IMR-90 (cell line): ENCODE measurements at regions not wholly inside any gene's neighbourhood (a gene's known extent, or its start where the extent isn't known, plus 50 kb on each side); places are given as distances from the start of the nearest gene placed in this dataset.

Source experiments
- ATAC-seq: fragments of 200-7000 bp; cut with Tn5 transposase; 2 replicates; pipeline ENCODE4 v1.9.1; 2020; ENCODE audit warnings: low read depth, mild to moderate bottlenecking, moderate library complexity
- BruUV-seq: library from RNA; stranded (reverse); fragments of 400-500 nt; replicated peaks from 2 replicates; lab custom pipeline; 2021; lab: Mats Ljungman, UMichigan
- CTCF ChIA-PET: fragments of 300-600 bp; formaldehyde crosslinking; extraction: SDS; loops from one replicate; lab custom pipeline; 2021; ENCODE audit warnings: antibody characterized with exemption; lab: Yijun Ruan, JAX
- POLR2A ChIA-PET: fragments of 300-600 bp; sonication (Branson Sonifier 250); formaldehyde crosslinking; loops from one replicate; lab custom pipeline; 2022; ENCODE audit warnings: antibody characterized with exemption; ENCODE audit not compliant: unreplicated experiment; lab: Charles Lee
- DNase-seq: peaks from one replicate; pipeline ENCODE4 v3.0.0; 2013
- H2AFZ ChIP-seq: replicated peaks from 2 replicates; pipeline ENCODE3; 2013; ENCODE audit warnings: low read length, mild to moderate bottlenecking; ENCODE audit not compliant: poor library complexity
- H2AK5ac ChIP-seq: 2 replicates; pipeline ENCODE4 v1.6.1; 2013; ENCODE audit warnings: low read depth, low read length, inconsistent platforms
- H2AK9ac ChIP-seq: replicated peaks from 2 replicates; pipeline ENCODE3; 2013; ENCODE audit warnings: mild to moderate bottlenecking, low read depth, low read length, moderate library complexity; ENCODE audit not compliant: poor library complexity
- H2BK120ac ChIP-seq: 2 replicates; pipeline ENCODE4 v1.6.1; 2013; ENCODE audit warnings: low read depth, low read length, inconsistent platforms
- H2BK15ac ChIP-seq: 3 replicates; pipeline ENCODE4 v1.6.1; 2013; ENCODE audit warnings: low read depth, low read length, inconsistent platforms
- H2BK20ac ChIP-seq: 2 replicates; pipeline ENCODE4 v1.6.1; 2013; ENCODE audit warnings: low read depth, mild to moderate bottlenecking, inconsistent platforms, low read length, moderate library complexity
- H2BK5ac ChIP-seq: 2 replicates; pipeline ENCODE4 v1.6.1; 2013; ENCODE audit warnings: mild to moderate bottlenecking, low read depth, low read length, inconsistent platforms; ENCODE audit not compliant: poor library complexity, severe bottlenecking
- H3K14ac ChIP-seq: replicated peaks from 2 replicates; pipeline ENCODE4 v1.6.1; 2013; ENCODE audit warnings: low read depth, low read length, inconsistent platforms
- H3K18ac ChIP-seq: 2 replicates; pipeline ENCODE4 v1.6.1; 2013; ENCODE audit warnings: low read depth, low read length, control low read depth
- H3K23ac ChIP-seq: 2 replicates; pipeline ENCODE4 v1.6.1; 2013; ENCODE audit warnings: low read depth, low read length, inconsistent platforms
- H3K27ac ChIP-seq: 2 replicates; pipeline ENCODE4 v1.5.1; 2013; ENCODE audit warnings: mild to moderate bottlenecking, control low read depth, low read length; ENCODE audit not compliant: insufficient read depth
- H3K27me3 ChIP-seq: 2 replicates; pipeline ENCODE4 v1.6.1; 2013; ENCODE audit warnings: low read length; ENCODE audit not compliant: control insufficient read depth, insufficient read depth
- H3K36me3 ChIP-seq: 2 replicates; pipeline ENCODE4 v1.6.1; 2013; ENCODE audit warnings: low read length, mixed read lengths; ENCODE audit not compliant: control insufficient read depth, insufficient read depth
- H3K4ac ChIP-seq: 2 replicates; pipeline ENCODE4 v1.6.1; 2013; ENCODE audit warnings: low read depth, low read length, inconsistent platforms
- H3K4me1 ChIP-seq: 2 replicates; pipeline ENCODE4 v1.6.1; 2013; ENCODE audit warnings: low read length, mixed read lengths; ENCODE audit not compliant: control insufficient read depth, insufficient read depth
- H3K4me2 ChIP-seq: 2 replicates; pipeline ENCODE4 v1.6.1; 2013; ENCODE audit warnings: low read depth, mild to moderate bottlenecking, control low read depth, low read length, moderate library complexity
- H3K4me3 ChIP-seq: 2 replicates; pipeline ENCODE4 v1.5.1; 2013; ENCODE audit warnings: low read depth, mild to moderate bottlenecking, control low read depth, low read length, moderate library complexity; ENCODE audit not compliant: insufficient read depth
- H3K56ac ChIP-seq: 2 replicates; pipeline ENCODE4 v1.6.1; 2013; ENCODE audit warnings: low read length, inconsistent platforms; ENCODE audit not compliant: insufficient read depth; ENCODE audit errors: extremely low read depth
- H3K79me1 ChIP-seq, 2 experiments: 2 replicates each; pipeline ENCODE4 v1.6.1; 2013; ENCODE audit warnings: low read length in 2 of 2, inconsistent platforms in 1 of 2, low read depth in 1 of 2
- H3K9ac ChIP-seq: 2 replicates; pipeline ENCODE4 v1.6.1; 2013; ENCODE audit warnings: low read depth, low read length, control low read depth
- H3K9me1 ChIP-seq: 2 replicates; pipeline ENCODE4 v1.6.1; 2013; ENCODE audit warnings: low read length, inconsistent platforms; ENCODE audit not compliant: insufficient read depth
- H3K9me3 ChIP-seq: 2 replicates; pipeline ENCODE4 v1.6.1; 2013; ENCODE audit warnings: low read length; ENCODE audit not compliant: control insufficient read depth, insufficient read depth
- H4K20me1 ChIP-seq: 2 replicates; pipeline ENCODE4 v1.6.1; 2013; ENCODE audit warnings: low read length, inconsistent platforms; ENCODE audit not compliant: insufficient read depth
- H4K5ac ChIP-seq: 2 replicates; pipeline ENCODE4 v1.6.1; 2013; ENCODE audit warnings: mild to moderate bottlenecking, low read depth, low read length, control low read depth
- H4K8ac ChIP-seq, 2 experiments: 2 replicates each; pipeline ENCODE4 v1.6.1; 2013; ENCODE audit warnings: low read depth in 2 of 2, low read length in 2 of 2, control low read depth in 1 of 2, inconsistent platforms in 1 of 2
- H4K91ac ChIP-seq: 2 replicates; pipeline ENCODE4 v1.6.1; 2013; ENCODE audit warnings: low read depth, low read length, inconsistent platforms; ENCODE audit not compliant: insufficient read depth
- CEBPB ChIP-seq: IDR thresholded peaks from 2 replicates; pipeline ENCODE4 v1.6.1; 2012; ENCODE audit warnings: low read depth, low read length, improper control_type of control experiment
- FOS ChIP-seq: fragments of 150-350 bp; IDR thresholded peaks from 2 replicates; pipeline ENCODE4 v1.6.1; 2016; ENCODE audit warnings: low read depth, low read length
- MAZ ChIP-seq: IDR thresholded peaks from 2 replicates; pipeline ENCODE4 v1.6.1; 2012; ENCODE audit warnings: low read depth, mild to moderate bottlenecking, low read length, improper control_type of control experiment, moderate library complexity, borderline replicate concordance
- NFE2L2 ChIP-seq: fragments of 150-350 bp; IDR thresholded peaks from 2 replicates; pipeline ENCODE4 v1.6.1; 2016; ENCODE audit warnings: low read depth, mild to moderate bottlenecking, low read length
- POLR2A ChIP-seq: IDR thresholded peaks from 2 replicates; pipeline ENCODE4 v1.6.1; 2012; ENCODE audit warnings: mild to moderate bottlenecking, low read depth, low read length
- RFX5 ChIP-seq: IDR thresholded peaks from 2 replicates; pipeline ENCODE4 v1.8.0; 2012; ENCODE audit warnings: low read depth, mild to moderate bottlenecking, low read length, moderate library complexity
- SMC3 ChIP-seq: fragments of 150-350 bp; IDR thresholded peaks from 2 replicates; pipeline ENCODE4 v1.6.1; 2016; ENCODE audit warnings: low read depth, mild to moderate bottlenecking, antibody characterized with exemption, low read length, moderate library complexity
- WGBS, 2 experiments: methylation state at CpG; one replicate each; pipeline versions ENCODE4 v1.1.5 to v1.1.7; 2013; ENCODE audit warnings: missing lambda C conversion rate in 2 of 2; ENCODE audit not compliant: insufficient read length in 1 of 2; ENCODE audit errors: extremely low coverage in 2 of 2; 5-methylcytosine and 5-hydroxymethylcytosine counted together
- dilution Hi-C: fragments of 300-500 bp; cut with HindIII; formaldehyde crosslinking; loops from one replicate; pipeline ENCODE4 v1.14.3; 2018; ENCODE audit warnings: low sequenced_read_pairs; ENCODE audit not compliant: unreplicated experiment
- in situ Hi-C: fragments of 300-500 bp; cut with MboI; formaldehyde crosslinking; loops from 3 replicates; pipeline ENCODE4 v1.14.3; 2019; ENCODE audit warnings: low sequenced_read_pairs, inconsistent platforms, mixed read lengths
- intact Hi-C: fragments of 100-400 bp; cut with micrococcal nuclease; formaldehyde crosslinking; loops from 2 replicates; pipeline ENCODE4 v1.10.0; 2022

- in situ Hi-C loops = no loop called here
- Histone ChIP-seq H3K18ac (no peak overlapping the region), H3K4ac (no peak overlapping the region), H4K91ac (no peak overlapping the region), H2BK5ac (no peak overlapping the region), H4K8ac (no peak overlapping the region), H3K56ac (no peak overlapping the region), H2AK5ac (no peak overlapping the region), H3K4me2 (no peak overlapping the region), H2BK120ac (no peak overlapping the region), H3K23ac (no peak overlapping the region), H3K27me3 (no peaks in the 10 kb centered on the region), H2BK15ac (no peak overlapping the region), H3K14ac (no peak overlapping the region), H3K27ac (no peak overlapping the region), H4K20me1 (no peaks in the 10 kb centered on the region), H3K9ac (no peak overlapping the region), H3K79me1 (no peaks in the 10 kb centered on the region), H3K4me3 (no peak overlapping the region), H2AFZ (no peak overlapping the region), H4K5ac (no peak overlapping the region), H2AK9ac (no peak overlapping the region), H2BK20ac (no peak overlapping the region), H3K4me1 (no peaks in the 10 kb centered on the region), H3K9me3 (peaks cover 26% of the 10 kb centered on the region), H3K9me1 (no peaks in the 10 kb centered on the region), H3K36me3 (no peaks in the 10 kb centered on the region)
- ChIA-PET POLR2A (no interaction called here), CTCF (no interaction called here)
- BruUV-seq = no TSS peak
- ATAC-seq (no peak), DNase-seq (no peak)
- dilution Hi-C loops = no loop called here
- WGBS, 2 experiments = no CpG with 5 or more reads among the region's 2 CpGs
- TF ChIP-seq SMC3 (no peak), NFE2L2 (no peak), MAZ (no peak), RFX5 (no peak), CEBPB (no peak), FOS (no peak), POLR2A (no peak)
- intact Hi-C loops = no loop called here
These were observed 967.0 kb downstream of the DCDC2C start for GRCh38 chr2:4670331-4670730.
